HTR-8/SVneo (cell line): ENCODE measurements at regions not wholly inside any gene's neighbourhood (a gene's known extent, or its start where the extent isn't known, plus 50 kb on each side); places are given as distances from the start of the nearest gene placed in this dataset.

Experiments
- DNase-seq: peaks from one replicate; pipeline ENCODE4 v3.0.0; 2011; ENCODE audit warnings: low spot score, mixed read lengths; ENCODE audit not compliant: insufficient read length
- FAIRE-seq: peaks from 2 replicates; lab custom pipeline; 2011; peaks lifted over from hg19 to GRCh38; lab: Jason Lieb, UNC

- DNase-seq (no peak), FAIRE-seq (no peak)
Measured at GRCh38 chr3:116767726-116768125, 58.1 kb downstream of the TUSC7 start.

- FAIRE-seq (no peak), DNase-seq (peak; percentile 17)
Measured at GRCh38 chr3:116770815-116771450, 61.4 kb downstream of the TUSC7 start.

GRCh38 chr3:116776880-116777785 lies 67.6 kb downstream of the TUSC7 start:
- no peak for DNase-seq
- FAIRE-seq: no peak

DNA sequence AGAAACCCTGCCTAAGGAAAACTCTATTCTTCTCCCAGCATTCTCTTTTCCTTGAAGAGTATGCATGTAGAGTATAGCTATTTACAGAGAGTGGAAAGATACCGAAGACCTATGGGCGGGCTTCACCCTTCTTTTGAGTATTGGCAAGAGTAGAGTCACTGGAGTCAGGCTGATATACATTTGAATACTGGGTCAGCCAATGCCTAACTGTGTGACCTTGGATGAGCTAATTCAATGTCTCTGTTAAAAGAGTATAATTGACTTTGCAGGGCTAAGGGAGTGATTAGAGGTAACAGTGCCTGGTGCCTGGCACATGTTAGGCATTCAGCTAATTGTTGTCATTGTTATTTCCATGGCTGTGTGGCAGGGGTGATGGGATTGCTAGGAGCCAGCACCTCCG lies 75.6 kb downstream of the TUSC7 start:
- no peak for DNase-seq
- FAIRE-seq: no peak

DNA sequence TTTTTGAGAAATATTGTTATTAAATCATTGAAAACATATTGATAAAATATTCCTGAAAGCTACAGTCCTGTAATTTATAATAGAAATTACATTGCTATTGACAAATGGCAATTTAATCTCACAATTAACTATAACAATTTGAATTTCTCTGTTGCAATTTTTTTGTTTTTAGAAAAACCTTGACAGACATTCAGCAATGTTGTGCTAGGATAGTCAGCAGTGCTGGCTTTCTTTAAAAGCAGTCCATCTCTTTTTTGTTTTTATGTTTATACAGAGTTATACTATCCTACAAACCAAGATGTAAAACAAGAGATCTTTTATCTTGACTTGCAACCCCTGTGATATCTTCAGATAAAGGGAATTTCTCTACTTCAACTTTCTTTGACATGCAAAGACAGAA lies 93.1 kb downstream of the TUSC7 start:
- FAIRE-seq (no peak), DNase-seq (no peak)

DNA sequence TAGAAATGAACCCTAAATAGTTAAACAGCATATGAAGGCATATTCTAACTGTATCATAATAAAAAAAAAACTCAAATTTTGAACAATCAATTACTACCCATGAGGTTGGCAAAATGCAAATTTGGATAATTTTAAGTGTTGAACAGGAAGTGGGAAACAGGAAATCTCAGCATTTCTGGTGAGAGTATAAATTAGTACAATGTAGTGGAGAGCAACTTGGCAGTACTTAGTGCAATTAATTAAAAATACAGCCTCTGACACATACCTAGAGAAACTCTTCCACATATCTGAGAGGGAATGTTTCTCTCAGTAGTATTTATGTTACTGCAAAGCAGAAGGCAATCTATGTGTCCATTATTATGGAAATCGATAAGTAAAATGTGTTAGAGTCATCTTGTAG lies 96.8 kb downstream of the TUSC7 start:
- DNase-seq: no peak
- FAIRE-seq: no peak

GRCh38 chr3:116808725-116809124 lies 99.1 kb downstream of the TUSC7 start:
- no peak for DNase-seq
- no peak for FAIRE-seq

DNA sequence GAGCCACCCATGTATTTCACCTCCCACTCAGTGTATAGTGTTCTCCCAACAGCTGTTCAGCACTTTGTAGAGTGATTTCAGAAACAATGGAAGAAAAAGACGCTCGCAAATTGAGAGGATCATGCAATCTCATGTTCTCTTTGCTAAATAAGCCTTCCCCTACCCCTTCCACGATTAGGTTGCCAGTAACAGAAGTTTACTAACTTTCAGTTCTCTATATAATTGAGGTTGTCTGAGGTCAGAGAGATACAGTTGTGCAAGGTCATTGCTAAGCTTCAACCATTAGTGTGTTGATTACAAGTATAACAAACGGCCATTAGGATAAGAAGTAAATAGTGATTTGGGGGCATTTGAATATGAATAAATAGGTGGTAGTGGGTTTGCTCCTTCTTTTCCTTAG lies 99.6 kb downstream of the TUSC7 start:
- FAIRE-seq (no peak), DNase-seq (no peak)

DNA sequence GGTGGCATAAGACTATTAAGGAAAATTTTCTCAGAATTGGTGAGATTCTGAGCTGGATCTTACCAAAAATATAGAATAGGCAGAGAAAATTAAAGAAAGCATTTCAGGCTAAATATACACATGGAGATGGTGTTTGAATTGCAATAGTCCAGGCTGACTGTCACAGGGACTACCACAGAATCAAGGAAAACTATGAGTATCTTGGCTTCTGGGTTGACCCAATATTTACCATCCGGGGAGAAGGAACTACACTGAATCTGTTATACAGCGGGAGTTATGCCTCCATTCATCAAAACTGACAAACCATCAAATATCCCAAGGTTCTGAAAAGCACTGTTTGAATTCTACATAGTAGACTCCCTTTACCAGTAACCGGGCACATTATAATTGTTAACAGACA lies 102.2 kb downstream of the TUSC7 start:
- DNase-seq: no peak
- FAIRE-seq: no peak

GRCh38 chr3:116812949-116813348 lies 103.4 kb downstream of the TUSC7 start:
- no peak for FAIRE-seq
- DNase-seq: no peak

DNA sequence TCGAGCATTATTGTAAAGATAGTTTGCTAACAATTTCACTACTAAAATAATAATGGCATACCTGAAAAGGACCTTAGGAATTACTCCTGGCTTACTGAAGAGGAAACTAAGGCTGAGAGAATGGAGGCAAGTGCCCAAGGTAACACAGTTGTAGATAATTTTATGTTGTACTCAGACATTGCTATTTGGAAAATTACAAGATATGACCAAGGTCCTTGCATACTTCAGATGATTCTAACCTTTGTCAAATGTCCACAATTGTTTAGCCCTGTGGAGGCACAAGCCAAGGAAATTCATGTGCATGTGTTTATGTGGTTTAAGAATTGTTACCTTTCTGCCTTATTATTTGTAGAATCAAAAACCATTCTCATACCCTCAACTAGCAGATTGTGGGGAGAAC lies 105.7 kb downstream of the TUSC7 start:
- DNase-seq: no peak
- FAIRE-seq: no peak

- DNase-seq (no peak), FAIRE-seq (no peak)
Measured at GRCh38 chr3:116815831-116816588, 106.4 kb downstream of the TUSC7 start.

GRCh38 chr3:116821371-116821770 lies 111.8 kb downstream of the TUSC7 start:
- FAIRE-seq: no peak
- DNase-seq: no peak

GRCh38 chr3:116824208-116824607 lies 114.6 kb downstream of the TUSC7 start:
- no peak for FAIRE-seq
- no peak for DNase-seq

- no peak for DNase-seq
- FAIRE-seq: no peak
Measured at GRCh38 chr3:116833202-116833601, 123.6 kb downstream of the TUSC7 start.

GRCh38 chr3:116834816-116835215 lies 125.2 kb downstream of the TUSC7 start:
- no peak for FAIRE-seq
- DNase-seq: no peak

DNA sequence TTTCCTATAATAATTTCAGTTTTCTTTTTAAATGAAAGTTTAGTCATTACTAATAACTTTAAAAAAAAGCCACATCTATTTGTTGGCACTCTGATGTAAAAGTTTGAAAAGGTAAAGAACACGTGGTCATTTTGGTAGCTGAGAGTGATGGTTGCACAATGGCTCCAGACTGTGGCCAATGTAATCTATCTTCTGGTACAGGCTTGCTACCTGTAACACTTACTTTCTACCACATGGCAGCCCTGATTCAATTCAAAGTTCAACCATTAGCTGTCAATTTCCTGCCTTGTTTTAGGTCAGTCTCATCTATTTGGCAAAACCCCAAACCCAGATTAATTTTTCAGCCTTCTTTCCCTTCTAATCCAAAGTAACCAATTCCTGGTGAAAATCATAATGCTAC lies 126.1 kb downstream of the TUSC7 start:
- FAIRE-seq (no peak), DNase-seq (no peak)

GRCh38 chr3:116836286-116836685 lies 126.7 kb downstream of the TUSC7 start:
- DNase-seq (peak; percentile 0), FAIRE-seq (no peak)

GRCh38 chr3:116837483-116837882 lies 127.9 kb downstream of the TUSC7 start:
- FAIRE-seq: no peak
- DNase-seq: no peak

DNA sequence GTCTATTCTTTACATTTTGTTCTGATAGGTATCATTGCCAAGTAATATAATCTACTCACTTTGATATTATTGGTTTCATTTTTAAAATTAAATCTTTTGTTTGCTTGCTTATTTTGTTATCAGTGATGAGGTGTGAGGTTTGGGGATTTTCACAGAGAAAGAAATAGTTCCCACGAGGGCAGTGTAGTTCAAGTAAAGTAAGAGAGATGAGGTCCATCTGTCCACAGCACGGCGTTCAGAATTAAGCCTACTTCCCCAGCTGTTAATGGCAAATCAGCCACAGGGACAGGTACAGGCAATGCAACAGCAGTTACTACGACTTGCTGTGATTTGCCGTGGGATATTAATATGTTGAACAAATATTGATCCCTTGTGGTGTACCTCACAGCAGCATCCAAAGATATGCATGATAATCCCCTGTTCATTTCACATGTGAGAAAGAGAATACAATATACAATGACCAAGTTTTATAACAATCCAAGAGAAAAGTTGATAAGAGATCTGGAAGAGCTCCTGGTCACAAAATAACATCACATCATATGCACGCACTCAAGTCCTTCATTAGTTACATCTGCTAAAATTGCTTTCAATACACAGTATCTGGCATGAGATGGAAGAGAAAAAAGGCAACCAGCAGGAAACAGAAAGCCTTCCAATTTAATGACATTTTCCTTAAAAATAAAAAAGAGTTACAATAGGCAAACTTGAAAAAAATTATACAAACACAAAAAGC lies 131.6 kb downstream of the TUSC7 start:
- FAIRE-seq (no peak), DNase-seq (no peak)
